ENCODE measurements at regions not wholly inside any gene's neighbourhood (a gene's known extent, or its start where the extent isn't known, plus 50 kb on each side); places are given as distances from the start of the nearest gene placed in this dataset.
"Not testable (repeated sequence)": the region's sequence is repeated elsewhere in the genome, so short reads cannot be mapped to it uniquely, and the experiment has no call there.

GRCh38 chr19:28154077-28154476 is 1058.9 kb downstream of the UQCRFS1 start:
- no peak for DNase-seq (ENCODE audit: low read depth)

- DNase-seq (ENCODE audit: low read depth) = no peak
These were observed 1059.8 kb downstream of the UQCRFS1 start for GRCh38 chr19:28153123-28153522.

DNA sequence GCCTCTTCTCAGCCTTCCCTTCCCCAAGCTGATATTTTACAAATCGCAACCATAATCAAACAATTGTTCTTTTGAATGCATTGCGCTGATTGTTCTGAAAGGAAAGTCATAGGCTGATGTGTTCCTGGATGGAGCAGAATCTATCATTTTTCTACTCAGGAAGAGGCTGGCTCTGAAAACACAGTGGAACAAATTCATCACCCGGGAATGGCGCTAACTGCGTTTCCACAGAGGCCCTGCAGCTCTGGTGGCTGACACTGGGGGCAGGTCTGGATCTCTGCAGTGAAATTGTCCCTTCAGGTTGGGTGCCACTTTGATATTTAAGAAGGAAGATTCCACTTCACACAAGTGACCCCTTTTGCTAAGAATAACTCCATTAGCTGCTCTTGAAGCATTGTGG is 1060.8 kb downstream of the UQCRFS1 start:
- DNase-seq (ENCODE audit: low read depth) = no peak

- DNase-seq (ENCODE audit: low read depth) = no peak
These were observed 1062.8 kb downstream of the UQCRFS1 start for GRCh38 chr19:28150129-28150528.

DNA sequence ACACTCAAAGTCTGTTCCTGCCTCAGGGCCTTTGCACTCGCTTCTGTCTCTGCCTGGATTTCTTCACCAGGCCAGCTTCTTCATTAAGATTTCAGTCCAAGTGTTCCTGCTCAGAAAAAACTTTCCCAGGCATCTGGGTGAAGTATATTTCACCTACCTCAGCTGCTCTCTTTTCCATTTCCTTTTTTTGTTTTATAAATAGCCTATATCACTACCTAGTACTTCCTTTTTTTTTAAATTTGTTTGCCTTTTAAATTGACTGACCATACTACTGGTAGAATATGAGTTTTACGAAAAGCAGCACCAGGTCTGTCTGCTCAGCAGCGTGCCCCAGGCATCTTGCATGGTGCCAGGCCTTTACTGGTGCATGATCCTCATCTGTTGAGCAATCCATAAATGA is 1064.4 kb downstream of the UQCRFS1 start:
- no peak for DNase-seq (ENCODE audit: low read depth)

DNA sequence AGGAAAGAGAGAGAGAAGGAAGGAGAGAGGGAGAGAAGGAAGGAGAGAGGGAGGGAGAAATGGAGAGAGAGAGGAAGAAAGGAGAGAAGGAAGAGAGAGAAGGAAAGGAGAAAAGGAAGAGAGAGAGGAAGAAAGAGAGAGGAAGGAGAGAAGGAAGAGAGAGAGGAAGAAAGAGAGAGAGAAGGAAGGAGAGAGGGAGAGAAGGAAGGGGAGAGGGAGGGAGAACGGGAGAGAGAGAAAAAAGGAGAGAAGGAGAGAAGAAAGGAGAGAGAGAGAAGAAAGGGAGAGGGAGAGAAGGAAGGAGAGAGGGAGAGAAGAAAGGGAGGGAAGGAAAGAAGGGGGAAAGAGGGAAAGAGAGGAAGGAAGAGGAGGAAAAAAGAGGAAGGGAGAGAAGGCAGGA is 1070.7 kb downstream of the UQCRFS1 start:
- no peak for DNase-seq (ENCODE audit: low read depth)

- DNase-seq (ENCODE audit: low read depth) = no peak
These were observed 1072.8 kb downstream of the UQCRFS1 start for GRCh38 chr19:28140201-28140600.

DNA sequence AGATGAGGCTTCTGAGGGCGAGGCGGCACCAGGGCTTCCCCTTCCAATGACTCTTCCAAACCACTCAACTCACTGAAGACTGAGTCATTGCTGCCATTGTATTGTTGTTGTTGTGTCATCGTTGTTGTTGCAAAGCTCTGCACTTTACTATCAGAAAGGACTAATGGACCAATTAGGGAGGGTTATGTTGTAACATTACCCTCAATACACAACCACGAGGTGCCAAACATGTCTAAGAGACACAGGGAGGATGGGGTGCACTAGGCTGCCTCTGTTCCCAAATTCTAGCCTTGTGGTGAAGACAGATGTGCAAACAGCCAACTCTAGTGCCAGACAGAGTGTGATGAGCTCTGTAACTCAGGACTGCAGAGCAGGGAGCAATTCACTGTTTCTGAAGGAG is 1075.2 kb downstream of the UQCRFS1 start:
- DNase-seq (ENCODE audit: low read depth) = no peak

- no peak for DNase-seq (ENCODE audit: low read depth)
These were observed 1076.2 kb downstream of the UQCRFS1 start for GRCh38 chr19:28136796-28137195.

- DNase-seq (ENCODE audit: low read depth) = no peak
These were observed 1077.1 kb downstream of the UQCRFS1 start for GRCh38 chr19:28135825-28136224.

- DNase-seq (ENCODE audit: low read depth) = no peak
These were observed 1078.6 kb downstream of the UQCRFS1 start for GRCh38 chr19:28134311-28134710.

- not testable (repeated sequence) for DNase-seq (ENCODE audit: low read depth)
These were observed 1082.1 kb downstream of the UQCRFS1 start for GRCh38 chr19:28130881-28131280.

GRCh38 chr19:28130066-28130511 is 1082.9 kb downstream of the UQCRFS1 start:
- no peak for DNase-seq (ENCODE audit: low read depth)

- DNase-seq (ENCODE audit: low read depth) = no peak
These were observed 1084.6 kb downstream of the UQCRFS1 start for GRCh38 chr19:28128341-28128740.

GRCh38 chr19:28126135-28126898 is 1086.6 kb downstream of the UQCRFS1 start:
- DNase-seq (ENCODE audit: low read depth) = no peak

DNA sequence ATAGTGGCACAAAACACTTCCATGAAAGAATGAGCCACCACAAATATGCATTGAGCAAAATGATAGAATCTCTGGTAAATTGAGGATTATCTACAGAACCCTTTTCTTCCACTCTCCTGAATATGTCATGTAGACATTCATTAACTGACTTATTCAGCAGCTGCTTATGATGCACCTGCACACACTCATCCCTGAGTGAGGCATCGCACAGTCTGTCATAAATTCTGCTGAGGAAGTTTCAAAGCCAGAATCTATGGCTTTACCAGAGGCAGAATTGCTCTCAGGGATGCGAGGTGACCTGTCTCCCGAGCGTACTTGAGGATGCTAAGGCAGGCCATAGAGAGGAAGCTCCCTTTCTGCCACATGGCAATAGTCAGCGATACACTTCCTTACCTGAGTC is 1090.2 kb downstream of the UQCRFS1 start:
- no peak for DNase-seq (ENCODE audit: low read depth)

GRCh38 chr19:28118235-28118634 is 1094.7 kb downstream of the UQCRFS1 start:
- no peak for DNase-seq (ENCODE audit: low read depth)

GRCh38 chr19:28117143-28117542 is 1095.8 kb downstream of the UQCRFS1 start:
- DNase-seq (ENCODE audit: low read depth) = no peak

DNA sequence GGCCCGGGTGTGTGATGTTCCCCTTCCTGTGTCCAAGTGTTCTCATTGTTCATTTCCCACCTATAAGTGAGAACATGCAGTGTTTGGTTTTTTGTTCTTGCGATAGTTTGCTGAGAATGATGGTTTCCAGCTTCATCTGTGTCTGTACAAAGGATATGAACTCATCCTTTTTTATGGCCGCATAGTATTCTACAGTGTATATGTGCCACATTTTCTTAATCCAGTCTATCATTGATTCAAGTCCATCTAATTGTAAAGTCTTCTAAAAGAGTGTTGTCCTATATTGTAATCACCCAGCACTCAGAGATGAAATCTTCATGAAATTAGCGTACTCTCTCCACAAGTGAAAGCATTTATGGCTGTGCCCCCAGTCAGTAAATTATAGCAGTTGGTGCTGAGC is 1096.6 kb downstream of the UQCRFS1 start:
- not testable (repeated sequence) for DNase-seq (ENCODE audit: low read depth)

DNA sequence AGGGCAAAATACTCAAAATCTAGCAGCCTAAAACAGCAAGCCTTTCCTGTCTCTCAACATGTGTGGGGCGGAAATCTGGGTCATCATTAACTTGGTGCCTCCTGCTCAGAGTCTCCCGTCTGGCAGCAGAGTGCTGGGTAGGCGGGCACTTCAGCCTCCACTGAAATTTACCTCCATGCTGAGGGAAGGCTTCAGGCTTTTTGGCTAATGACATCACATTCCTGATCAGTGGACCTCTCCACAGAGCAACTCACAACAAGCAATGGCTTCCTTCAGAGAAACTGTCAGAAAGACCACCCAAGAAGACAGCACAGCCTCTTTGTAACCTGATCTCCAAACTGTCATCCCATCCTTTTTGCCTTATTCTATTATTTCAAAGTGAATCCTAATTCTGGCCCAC is 1109.0 kb downstream of the UQCRFS1 start:
- DNase-seq (ENCODE audit: low read depth) = no peak

- not testable (repeated sequence) for DNase-seq (ENCODE audit: low read depth)
These were observed 1128.2 kb downstream of the UQCRFS1 start for GRCh38 chr19:28084659-28085157.

GRCh38 chr19:28076628-28077027 is 1136.3 kb downstream of the UQCRFS1 start:
- no peak for DNase-seq (ENCODE audit: low read depth)

DNA sequence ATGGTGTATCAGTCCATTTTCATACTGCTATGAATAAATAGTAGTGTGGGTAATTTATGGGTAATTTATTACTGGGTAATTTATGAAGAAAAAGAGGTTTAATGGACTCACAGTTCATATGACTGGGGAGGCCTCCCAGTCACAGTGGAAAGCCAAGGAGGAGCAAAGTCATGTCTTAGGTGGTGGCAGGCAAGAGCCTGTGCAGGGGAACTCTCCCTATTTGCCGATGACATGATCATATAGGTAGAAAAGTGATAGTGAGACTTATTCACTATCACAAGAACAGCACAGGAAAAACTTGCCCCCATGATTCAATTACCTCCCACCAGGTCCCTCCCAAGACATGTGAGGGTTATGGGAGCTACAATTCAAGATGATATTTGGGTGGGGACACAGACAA is 1137.7 kb downstream of the UQCRFS1 start:
- DNase-seq (ENCODE audit: low read depth) = no peak

- DNase-seq (ENCODE audit: low read depth) = no peak
These were observed 1138.2 kb downstream of the UQCRFS1 start for GRCh38 chr19:28074773-28075172.
